ENCODE measurements at regions not wholly inside any gene's neighbourhood (a gene's known extent, or its start where the extent isn't known, plus 50 kb on each side); places are given as distances from the start of the nearest gene placed in this dataset.

GRCh38 chr11:81421251-81421860 lies 1312.3 kb downstream of the FAM181B start:
- Histone ChIP-seq H3F3A (ENCODE audit: insufficient read depth, low read length) (no peaks in the 10 kb centered on the region), H3K27me3 (ENCODE audit: insufficient read depth, low read length) (no peaks in the 10 kb centered on the region), H3K9me3 (ENCODE audit: low read length) (no peaks in the 10 kb centered on the region), H3K9me2 (ENCODE audit: low read depth, low read length) (no peaks in the 10 kb centered on the region), H2AFZ (ENCODE audit: low read length) (no peak overlapping the region), H3K9ac (ENCODE audit: low read length) (no peak overlapping the region), H3K79me2 (ENCODE audit: insufficient read depth, low read length) (no peaks in the 10 kb centered on the region), H3K27ac (ENCODE audit: low read depth, low read length, poor library complexity, severe bottlenecking) (no peak overlapping the region), H3K36me3 (ENCODE audit: insufficient read depth, low read length) (no peaks in the 10 kb centered on the region), H3K4me1 (ENCODE audit: insufficient read depth, low read length, severe bottlenecking) (no peaks in the 10 kb centered on the region), H4K20me1 (ENCODE audit: insufficient read depth, low read length) (no peaks in the 10 kb centered on the region), H3K4me2 (ENCODE audit: low read length) (no peak overlapping the region), H3K4me3 (ENCODE audit: low read depth, low read length, poor library complexity, severe bottlenecking) (no peak overlapping the region)
- TF ChIP-seq CTCF (IDR thresholded peaks at IDR 0.05; ENCODE audit: low read length) = no peak
- no peak for TF ChIP-seq EZH2 (IDR thresholded peaks at IDR 0.05; ENCODE audit: borderline replicate concordance, low read length)

GRCh38 chr11:81420668-81421250 lies 1312.9 kb downstream of the FAM181B start:
- no peaks in the 10 kb centered on the region for H3K9me3 ChIP-seq (ENCODE audit: low read length)
- no peaks in the 10 kb centered on the region for H4K20me1 ChIP-seq (ENCODE audit: insufficient read depth, low read length)
- TF ChIP-seq CTCF (IDR thresholded peaks at IDR 0.05; ENCODE audit: low read length) = no peak
- TF ChIP-seq EZH2 (IDR thresholded peaks at IDR 0.05; ENCODE audit: borderline replicate concordance, low read length) = no peak
- no peak overlapping the region for H2AFZ ChIP-seq (ENCODE audit: low read length)
- no peaks in the 10 kb centered on the region for H3K27me3 ChIP-seq (ENCODE audit: insufficient read depth, low read length)
- no peaks in the 10 kb centered on the region for H3K79me2 ChIP-seq (ENCODE audit: insufficient read depth, low read length)
- no peak overlapping the region for H3K9ac ChIP-seq (ENCODE audit: low read length)
- H3K4me3 ChIP-seq (ENCODE audit: low read depth, low read length, poor library complexity, severe bottlenecking) = no peak overlapping the region
- H3K9me2 ChIP-seq (ENCODE audit: low read depth, low read length) = no peaks in the 10 kb centered on the region
- no peak overlapping the region for H3K4me2 ChIP-seq (ENCODE audit: low read length)
- H3K4me1 ChIP-seq (ENCODE audit: insufficient read depth, low read length, severe bottlenecking) = no peaks in the 10 kb centered on the region
- H3K27ac ChIP-seq (ENCODE audit: low read depth, low read length, poor library complexity, severe bottlenecking) = no peak overlapping the region
- no peaks in the 10 kb centered on the region for H3F3A ChIP-seq (ENCODE audit: insufficient read depth, low read length)
- no peaks in the 10 kb centered on the region for H3K36me3 ChIP-seq (ENCODE audit: insufficient read depth, low read length)

- Histone ChIP-seq H3K4me1 (ENCODE audit: insufficient read depth, low read length, severe bottlenecking) (no peaks in the 10 kb centered on the region), H3K4me2 (ENCODE audit: low read length) (no peak overlapping the region), H2AFZ (ENCODE audit: low read length) (no peak overlapping the region), H3K27me3 (ENCODE audit: insufficient read depth, low read length) (no peaks in the 10 kb centered on the region), H3K4me3 (ENCODE audit: low read depth, low read length, poor library complexity, severe bottlenecking) (no peak overlapping the region), H3K27ac (ENCODE audit: low read depth, low read length, poor library complexity, severe bottlenecking) (no peak overlapping the region), H4K20me1 (ENCODE audit: insufficient read depth, low read length) (no peaks in the 10 kb centered on the region), H3F3A (ENCODE audit: insufficient read depth, low read length) (no peaks in the 10 kb centered on the region), H3K36me3 (ENCODE audit: insufficient read depth, low read length) (no peaks in the 10 kb centered on the region), H3K9ac (ENCODE audit: low read length) (no peak overlapping the region), H3K9me2 (ENCODE audit: low read depth, low read length) (no peaks in the 10 kb centered on the region), H3K79me2 (ENCODE audit: insufficient read depth, low read length) (no peaks in the 10 kb centered on the region), H3K9me3 (ENCODE audit: low read length) (no peaks in the 10 kb centered on the region)
- no peak for TF ChIP-seq CTCF (IDR thresholded peaks at IDR 0.05; ENCODE audit: low read length)
- no peak for TF ChIP-seq EZH2 (IDR thresholded peaks at IDR 0.05; ENCODE audit: borderline replicate concordance, low read length)
Measured at GRCh38 chr11:81397316-81397715, 1336.3 kb downstream of the FAM181B start.

Measured in OCI-LY1 (cell line).